ENCODE measurements at regions not wholly inside any gene's neighbourhood (a gene's known extent, or its start where the extent isn't known, plus 50 kb on each side); places are given as distances from the start of the nearest gene placed in this dataset.
"Not testable (repeated sequence)": the region's sequence is repeated elsewhere in the genome, so short reads cannot be mapped to it uniquely, and the experiment has no call there.

- not testable (repeated sequence) for DNase-seq; H3K56ac ChIP-seq (ENCODE audit: low read length); H3K9ac ChIP-seq (ENCODE audit: low read length); H3K4me1 ChIP-seq (ENCODE audit: control insufficient read depth, low read depth, low read length); H2BK5ac ChIP-seq (ENCODE audit: low read length); H2BK120ac ChIP-seq (ENCODE audit: low read depth, low read length); H3K27me3 ChIP-seq (ENCODE audit: insufficient read depth, low read length, poor library complexity); H2AK5ac ChIP-seq (ENCODE audit: low read length); H3K18ac ChIP-seq (ENCODE audit: low read length); H4K5ac ChIP-seq (ENCODE audit: low read length); H4K8ac ChIP-seq (ENCODE audit: low read depth, low read length); H3K27ac ChIP-seq (ENCODE audit: low read depth, low read length); H3K79me2 ChIP-seq (ENCODE audit: control insufficient read depth, insufficient read depth, low read length); H3K4ac ChIP-seq (ENCODE audit: low read depth, low read length); H3K23ac ChIP-seq (ENCODE audit: low read length); H2BK15ac ChIP-seq (replicated peaks; ENCODE audit: low read depth); H3K4me3 ChIP-seq (ENCODE audit: low read length); H3K79me1 ChIP-seq (ENCODE audit: low read length); H3K36me3 ChIP-seq (ENCODE audit: control insufficient read depth, insufficient read depth, low read length); H3K4me2 ChIP-seq (ENCODE audit: low read length)
- WGBS (ENCODE audit: extremely low coverage, insufficient coverage, low lambda C conversion rate), result no CpG with 5 or more reads among the region's 7 CpGs
Observed at GRCh38 chr15:20305912-20306311, 235.7 kb downstream of the GOLGA6L6 start.

DNA sequence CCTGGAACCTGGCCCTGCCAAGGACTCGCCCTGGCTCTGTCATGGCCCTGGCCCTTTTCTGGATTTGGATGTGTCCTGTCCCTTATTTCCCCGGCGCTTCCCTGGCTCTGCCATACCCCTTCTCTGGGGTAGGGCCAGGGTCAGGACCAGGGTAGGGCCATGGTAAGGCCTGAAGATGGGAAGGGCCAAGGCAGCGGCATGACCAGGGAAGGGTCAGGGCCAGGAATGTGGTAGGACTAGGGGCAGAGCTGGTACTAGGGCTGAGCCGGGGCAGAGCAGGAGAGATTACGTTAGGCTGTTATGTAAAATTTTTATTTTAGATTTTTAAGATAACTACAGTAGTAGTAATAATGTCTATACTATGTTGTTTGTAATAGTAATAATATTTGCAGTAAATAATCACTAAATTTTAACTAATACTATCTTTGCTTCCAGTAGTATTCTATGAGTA lies 236.6 kb downstream of the GOLGA6L6 start:
- H4K5ac ChIP-seq (ENCODE audit: low read length); H3K4me2 ChIP-seq (ENCODE audit: low read length); H3K79me2 ChIP-seq (ENCODE audit: control insufficient read depth, insufficient read depth, low read length); H3K18ac ChIP-seq (ENCODE audit: low read length); H3K4me1 ChIP-seq (ENCODE audit: control insufficient read depth, low read depth, low read length); H3K27ac ChIP-seq (ENCODE audit: low read depth, low read length); H3K27me3 ChIP-seq (ENCODE audit: insufficient read depth, low read length, poor library complexity); H2AK5ac ChIP-seq (ENCODE audit: low read length); H3K23ac ChIP-seq (ENCODE audit: low read length); H3K36me3 ChIP-seq (ENCODE audit: control insufficient read depth, insufficient read depth, low read length); H2BK5ac ChIP-seq (ENCODE audit: low read length); H3K56ac ChIP-seq (ENCODE audit: low read length); H3K9ac ChIP-seq (ENCODE audit: low read length); H2BK120ac ChIP-seq (ENCODE audit: low read depth, low read length); H4K8ac ChIP-seq (ENCODE audit: low read depth, low read length); H2BK15ac ChIP-seq (replicated peaks; ENCODE audit: low read depth); H3K79me1 ChIP-seq (ENCODE audit: low read length); DNase-seq; H3K4ac ChIP-seq (ENCODE audit: low read depth, low read length); H3K4me3 ChIP-seq (ENCODE audit: low read length): not testable (repeated sequence)
- no CpG with 5 or more reads among the region's 6 CpGs for WGBS (ENCODE audit: extremely low coverage, insufficient coverage, low lambda C conversion rate)

GRCh38 chr15:20304282-20305014 lies 237.2 kb downstream of the GOLGA6L6 start:
- not testable (repeated sequence) for DNase-seq; H2AK5ac ChIP-seq (ENCODE audit: low read length)

GRCh38 chr15:20303248-20304171 lies 238.1 kb downstream of the GOLGA6L6 start:
- not testable (repeated sequence) for DNase-seq

More at GRCh38 chr15:20304282-20305014, 237.2 kb downstream of the GOLGA6L6 start:
- not testable (repeated sequence) for H3K79me1 ChIP-seq (ENCODE audit: low read length); H3K4me1 ChIP-seq (ENCODE audit: control insufficient read depth, low read depth, low read length); H3K23ac ChIP-seq (ENCODE audit: low read length); H2BK120ac ChIP-seq (ENCODE audit: low read depth, low read length); H3K27ac ChIP-seq (ENCODE audit: low read depth, low read length); H4K8ac ChIP-seq (ENCODE audit: low read depth, low read length); H3K9ac ChIP-seq (ENCODE audit: low read length); H3K36me3 ChIP-seq (ENCODE audit: control insufficient read depth, insufficient read depth, low read length); H2BK15ac ChIP-seq (replicated peaks; ENCODE audit: low read depth); H2BK5ac ChIP-seq (ENCODE audit: low read length); H3K27me3 ChIP-seq (ENCODE audit: insufficient read depth, low read length, poor library complexity); H3K79me2 ChIP-seq (ENCODE audit: control insufficient read depth, insufficient read depth, low read length); H3K56ac ChIP-seq (ENCODE audit: low read length); H4K5ac ChIP-seq (ENCODE audit: low read length); H3K4ac ChIP-seq (ENCODE audit: low read depth, low read length); H3K18ac ChIP-seq (ENCODE audit: low read length); H3K4me2 ChIP-seq (ENCODE audit: low read length); H3K4me3 ChIP-seq (ENCODE audit: low read length)
- no CpG with 5 or more reads among the region's 10 CpGs for WGBS (ENCODE audit: extremely low coverage, insufficient coverage, low lambda C conversion rate)

GRCh38 chr15:20302141-20303069 lies 239.2 kb downstream of the GOLGA6L6 start:
- H3K79me1 ChIP-seq (ENCODE audit: low read length); H2BK120ac ChIP-seq (ENCODE audit: low read depth, low read length); H3K56ac ChIP-seq (ENCODE audit: low read length); H3K36me3 ChIP-seq (ENCODE audit: control insufficient read depth, insufficient read depth, low read length); H2BK15ac ChIP-seq (replicated peaks; ENCODE audit: low read depth); DNase-seq; H4K8ac ChIP-seq (ENCODE audit: low read depth, low read length); H3K27ac ChIP-seq (ENCODE audit: low read depth, low read length); H3K23ac ChIP-seq (ENCODE audit: low read length); H3K27me3 ChIP-seq (ENCODE audit: insufficient read depth, low read length, poor library complexity); H4K5ac ChIP-seq (ENCODE audit: low read length); H2AK5ac ChIP-seq (ENCODE audit: low read length); H3K9ac ChIP-seq (ENCODE audit: low read length); H3K4me1 ChIP-seq (ENCODE audit: control insufficient read depth, low read depth, low read length); H3K4me3 ChIP-seq (ENCODE audit: low read length); H2BK5ac ChIP-seq (ENCODE audit: low read length); H3K18ac ChIP-seq (ENCODE audit: low read length); H3K4me2 ChIP-seq (ENCODE audit: low read length); H3K4ac ChIP-seq (ENCODE audit: low read depth, low read length); H3K79me2 ChIP-seq (ENCODE audit: control insufficient read depth, insufficient read depth, low read length): not testable (repeated sequence)
- no CpG with 5 or more reads among the region's 11 CpGs for WGBS (ENCODE audit: extremely low coverage, insufficient coverage, low lambda C conversion rate)

More at GRCh38 chr15:20303248-20304171, 238.1 kb downstream of the GOLGA6L6 start:
- H2BK5ac ChIP-seq (ENCODE audit: low read length); H4K8ac ChIP-seq (ENCODE audit: low read depth, low read length); H3K27ac ChIP-seq (ENCODE audit: low read depth, low read length); H3K79me1 ChIP-seq (ENCODE audit: low read length); H3K36me3 ChIP-seq (ENCODE audit: control insufficient read depth, insufficient read depth, low read length); H3K56ac ChIP-seq (ENCODE audit: low read length); H3K9ac ChIP-seq (ENCODE audit: low read length); H2AK5ac ChIP-seq (ENCODE audit: low read length); H3K23ac ChIP-seq (ENCODE audit: low read length); H2BK15ac ChIP-seq (replicated peaks; ENCODE audit: low read depth); H2BK120ac ChIP-seq (ENCODE audit: low read depth, low read length); H3K18ac ChIP-seq (ENCODE audit: low read length); H3K4me2 ChIP-seq (ENCODE audit: low read length); H3K4me3 ChIP-seq (ENCODE audit: low read length); H3K4ac ChIP-seq (ENCODE audit: low read depth, low read length); H3K79me2 ChIP-seq (ENCODE audit: control insufficient read depth, insufficient read depth, low read length); H4K5ac ChIP-seq (ENCODE audit: low read length); H3K4me1 ChIP-seq (ENCODE audit: control insufficient read depth, low read depth, low read length); H3K27me3 ChIP-seq (ENCODE audit: insufficient read depth, low read length, poor library complexity): not testable (repeated sequence)
- no CpG with 5 or more reads among the region's 4 CpGs for WGBS (ENCODE audit: extremely low coverage, insufficient coverage, low lambda C conversion rate)

Measured in mesendoderm (in vitro differentiated cells).